Stimulated activated CD4-positive, alpha-beta T cell treated with anti-CD3 and anti-CD28 coated beads, Interleukin-12 subunit alpha, Interleukin-12 subunit beta, amount 100 ng/mL, for 4 hours (primary cell): ENCODE measurements at regions not wholly inside any gene's neighbourhood (a gene's known extent, or its start where the extent isn't known, plus 50 kb on each side); places are given as distances from the start of the nearest gene placed in this dataset.
"Not testable (repeated sequence)": the region's sequence is repeated elsewhere in the genome, so short reads cannot be mapped to it uniquely, and the experiment has no call there.

Source experiments
- DNase-seq: peaks from one replicate; pipeline ENCODE4 v3.0.0-alpha.2; 2020

- no peak for DNase-seq
Observed at GRCh38 chr1:60703155-60703554, 379.2 kb upstream of the NFIA start.

DNA sequence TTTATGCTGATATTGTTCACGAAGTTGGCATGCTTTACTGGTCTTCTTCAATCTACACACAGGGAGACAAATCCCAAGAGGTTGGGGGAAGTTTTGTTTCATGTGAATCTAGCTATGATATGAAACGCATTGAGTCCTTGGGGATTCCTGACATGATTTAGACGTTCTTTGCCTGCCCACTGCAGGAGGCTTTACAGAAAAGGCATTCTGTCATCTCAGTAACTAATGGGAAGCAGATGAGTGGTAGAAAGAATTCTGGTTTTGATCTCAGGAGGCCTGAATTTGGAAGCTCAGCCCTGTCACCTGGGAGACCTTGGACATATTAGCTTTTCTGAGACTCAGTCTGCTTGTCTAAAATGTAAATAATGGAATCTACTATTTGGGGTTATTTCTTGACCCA, 383.0 kb upstream of the NFIA start:
- no peak for DNase-seq

DNA sequence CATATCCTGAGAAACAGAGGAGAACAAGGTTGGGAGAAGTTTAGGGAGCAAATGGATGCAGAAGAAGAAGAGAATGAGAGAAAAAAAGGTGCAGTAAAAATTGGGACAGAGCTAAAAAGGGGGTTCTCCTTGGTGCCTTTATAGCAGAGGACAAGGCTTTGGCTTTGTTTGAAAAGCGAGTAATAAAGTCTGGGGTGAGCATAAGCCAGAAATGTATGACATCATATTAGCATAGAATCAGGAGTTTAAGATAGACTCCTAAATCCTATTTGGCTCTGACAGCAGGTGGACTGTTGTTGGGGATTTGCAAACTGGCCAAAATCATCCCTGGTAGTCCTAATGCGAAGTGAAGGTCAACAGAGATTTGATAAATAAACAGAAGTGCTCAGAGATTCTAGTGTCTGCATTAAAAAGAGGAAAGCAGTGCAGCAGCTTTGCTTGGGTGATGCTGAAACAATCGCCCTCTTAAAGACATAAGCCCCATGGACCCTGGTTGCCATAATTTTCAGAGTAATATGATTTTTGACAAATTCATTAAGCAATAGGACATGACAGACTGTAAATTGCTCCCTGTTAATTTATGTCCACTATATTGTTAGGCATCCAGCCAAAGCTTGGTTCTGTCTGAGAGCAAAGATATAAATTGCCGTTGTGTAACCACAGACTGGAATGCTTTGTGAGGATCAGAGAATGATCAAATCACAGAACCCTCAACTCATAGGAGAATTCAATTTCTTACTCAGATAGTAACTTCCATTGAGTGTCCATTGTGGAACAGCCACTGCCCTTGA, 385.0 kb upstream of the NFIA start:
- no peak for DNase-seq

- DNase-seq = no peak
Observed at GRCh38 chr1:60696512-60696911, 385.8 kb upstream of the NFIA start.

- DNase-seq = no peak
Observed at GRCh38 chr1:60695716-60696171, 386.6 kb upstream of the NFIA start.

DNA sequence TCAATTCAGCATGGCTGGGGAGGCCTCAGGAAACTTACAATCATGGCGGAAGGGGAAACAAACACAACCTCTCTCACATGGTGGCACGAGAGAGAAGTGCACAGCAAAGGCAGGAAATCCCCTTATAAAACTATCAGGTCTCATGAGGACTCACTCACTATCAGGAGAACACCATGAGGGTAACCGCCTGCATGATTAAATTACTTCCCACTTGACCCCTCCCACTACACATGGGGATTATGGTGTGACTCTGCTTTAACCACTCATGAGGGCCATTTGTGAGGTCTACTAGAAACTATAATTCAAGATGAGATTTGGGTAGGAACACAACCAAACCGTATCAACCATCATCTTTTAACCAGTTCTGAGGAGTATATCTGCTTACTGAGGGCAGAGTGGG, 387.4 kb upstream of the NFIA start:
- DNase-seq = no peak

DNA sequence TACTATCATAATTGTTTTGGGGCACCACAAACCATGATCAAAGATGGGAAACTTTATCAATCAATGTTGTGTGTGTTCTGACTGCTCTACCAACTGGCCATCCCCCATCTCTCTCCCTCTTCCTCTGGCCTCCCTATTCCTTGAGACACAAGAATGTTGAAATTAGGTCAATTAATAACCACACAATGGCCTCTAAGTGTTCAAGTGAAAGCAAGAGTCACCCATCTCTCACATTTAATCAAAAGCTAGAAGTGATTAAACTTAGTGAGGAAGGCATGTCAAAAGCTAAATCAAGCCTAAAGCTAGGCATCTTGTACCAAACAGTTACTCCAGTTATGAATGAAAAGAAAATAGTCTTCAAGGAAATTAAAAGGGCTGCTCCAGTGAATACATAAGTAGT, 390.3 kb upstream of the NFIA start:
- DNase-seq = no peak

DNA sequence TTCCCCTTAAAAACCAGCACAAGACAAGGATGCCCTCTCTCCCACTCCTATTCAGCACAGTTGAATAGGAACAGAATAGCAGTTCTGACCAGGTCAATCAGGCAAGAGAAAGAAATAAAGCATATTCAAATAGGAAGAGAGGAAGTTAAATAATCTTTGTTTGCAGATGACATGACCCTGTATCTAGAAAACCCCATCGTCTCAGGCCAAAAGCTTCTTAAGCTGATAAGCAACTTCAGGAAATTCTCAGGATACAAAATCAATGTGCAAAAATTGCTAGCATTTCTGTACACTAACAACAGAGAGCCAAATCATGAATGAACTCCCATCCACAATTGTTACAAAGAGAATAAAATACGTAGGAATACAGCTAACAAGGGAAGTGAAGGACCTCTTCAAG, 394.1 kb upstream of the NFIA start:
- not testable (repeated sequence) for DNase-seq

- DNase-seq = no peak
Observed at GRCh38 chr1:60681095-60681860, 401.1 kb upstream of the NFIA start.

GRCh38 chr1:60679524-60680375, 402.6 kb upstream of the NFIA start:
- DNase-seq = no peak

GRCh38 chr1:60678802-60679201, 403.6 kb upstream of the NFIA start:
- no peak for DNase-seq

DNA sequence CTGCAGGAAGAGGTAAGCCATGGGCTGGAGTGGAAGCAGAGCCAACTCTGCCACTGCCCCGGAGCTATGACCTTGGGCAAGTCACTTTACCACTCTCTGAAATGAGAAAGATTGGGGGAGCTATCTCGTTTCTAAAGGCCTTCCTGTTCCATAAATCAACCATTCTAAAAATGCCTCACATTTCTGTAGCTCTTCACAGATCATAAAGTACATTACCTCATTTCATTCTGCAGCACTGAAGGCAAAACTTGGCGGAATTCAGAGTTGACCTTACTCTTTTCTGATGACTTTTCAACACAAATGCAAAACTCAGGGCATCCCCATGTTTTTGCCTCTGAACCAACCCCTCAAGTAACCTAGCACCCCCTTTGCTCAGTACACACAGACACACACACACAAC, 404.0 kb upstream of the NFIA start:
- no peak for DNase-seq

DNA sequence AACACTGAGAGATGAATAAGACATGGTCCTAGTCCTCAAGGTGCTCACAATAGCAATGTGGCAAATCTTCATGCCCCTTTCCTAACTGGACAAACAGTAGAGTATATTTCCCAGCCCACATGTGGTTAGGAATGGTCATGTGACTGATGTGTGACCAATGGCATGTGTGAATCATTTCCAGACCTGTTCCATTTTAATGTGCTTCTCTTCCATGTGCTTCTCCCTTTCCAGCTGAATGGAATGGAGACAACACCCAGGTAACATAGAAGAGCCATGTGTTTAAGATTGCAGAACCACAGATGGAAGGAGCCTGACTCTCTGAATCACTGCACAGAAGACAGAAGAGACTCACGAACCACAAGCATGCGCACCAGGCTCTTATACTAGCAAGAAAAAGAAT, 409.9 kb upstream of the NFIA start:
- no peak for DNase-seq

GRCh38 chr1:60670302-60670701, 412.1 kb upstream of the NFIA start:
- no peak for DNase-seq

GRCh38 chr1:60668585-60668984, 413.8 kb upstream of the NFIA start:
- no peak for DNase-seq

DNA sequence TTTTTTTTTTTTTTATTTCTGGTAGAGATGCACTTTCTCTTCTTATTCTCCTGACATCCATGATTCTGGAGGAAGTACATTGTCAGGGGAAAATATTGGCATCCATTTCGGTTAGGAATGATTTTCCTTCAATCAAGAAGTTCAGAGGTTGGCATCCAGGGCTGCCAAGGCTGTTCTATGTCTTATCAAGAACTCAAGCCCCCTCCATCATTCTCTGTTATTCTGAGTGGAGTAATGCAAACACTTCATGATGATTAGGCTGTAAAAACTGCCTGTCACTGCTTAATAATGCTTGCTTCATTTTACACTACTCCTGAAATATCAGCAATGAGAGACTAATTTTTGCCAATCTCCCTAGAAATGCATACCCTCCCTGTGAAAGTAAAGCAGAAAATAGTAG, 417.1 kb upstream of the NFIA start:
- DNase-seq = no peak

- no peak for DNase-seq
Observed at GRCh38 chr1:60664086-60664625, 418.2 kb upstream of the NFIA start.

GRCh38 chr1:60662486-60663044, 419.8 kb upstream of the NFIA start:
- DNase-seq = no peak

- DNase-seq = no peak
Observed at GRCh38 chr1:60657926-60658325, 424.4 kb upstream of the NFIA start.

- no peak for DNase-seq
Observed at GRCh38 chr1:60655679-60656355, 426.5 kb upstream of the NFIA start.

DNA sequence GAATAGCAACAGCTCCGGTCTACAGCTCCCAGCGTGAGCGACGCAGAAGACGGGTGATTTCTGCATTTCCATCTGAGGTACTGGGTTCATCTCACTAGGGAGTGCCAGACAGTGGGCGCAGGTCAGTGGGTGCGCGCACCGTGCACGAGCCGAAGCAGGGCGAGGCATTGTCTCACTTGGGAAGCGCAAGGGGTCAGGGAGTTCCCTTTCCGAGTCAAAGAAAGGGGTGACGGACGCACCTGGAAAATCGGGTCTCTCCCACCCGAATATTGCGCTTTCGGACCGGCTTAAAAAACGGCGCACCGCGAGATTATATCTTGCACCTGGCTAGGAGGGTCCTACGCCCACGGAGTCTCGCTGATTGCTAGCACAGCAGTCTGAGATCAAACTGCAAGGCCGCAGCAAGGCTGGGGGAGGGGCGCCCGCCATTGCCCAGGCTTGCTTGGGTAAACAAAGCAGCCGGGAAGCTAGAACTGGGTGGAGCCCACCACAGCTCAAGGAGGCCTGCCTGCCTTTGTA, 442.3 kb upstream of the NFIA start:
- DNase-seq = not testable (repeated sequence)

- DNase-seq = no peak
Observed at GRCh38 chr1:60639287-60639686, 443.1 kb upstream of the NFIA start.
